ENCODE measurements at regions not wholly inside any gene's neighbourhood (a gene's known extent, or its start where the extent isn't known, plus 50 kb on each side); places are given as distances from the start of the nearest gene placed in this dataset.

DNA sequence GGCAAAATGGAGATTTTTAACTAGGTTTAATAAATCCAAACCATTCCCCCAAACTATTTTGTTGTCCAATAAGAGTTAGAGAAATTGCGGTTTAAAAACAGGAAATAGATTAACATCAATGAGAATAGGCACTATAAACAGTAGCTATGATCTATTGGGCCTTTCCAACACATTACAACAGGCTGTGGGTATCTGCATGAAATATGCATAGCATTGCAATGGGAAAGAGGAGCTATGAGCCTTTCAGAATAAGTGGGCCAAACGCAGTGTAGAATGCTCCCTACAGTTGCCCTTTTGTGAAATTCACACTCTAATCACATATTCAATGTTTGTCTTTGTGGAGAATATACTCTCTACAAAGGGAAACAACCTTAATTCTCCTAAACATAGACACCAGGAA is 305.5 kb upstream of the PRMT6 start:
- no peak for ATAC-seq (replicated peaks; ENCODE audit: extremely low read depth, poor library complexity, severe bottlenecking)
- Mint-ChIP-seq H3K4me1 (no peaks in the 10 kb centered on the region), H3K9me3 (peaks cover 26% of the 10 kb centered on the region), H3K36me3 (ENCODE audit: insufficient read depth) (no peaks in the 10 kb centered on the region), H3K4me3 (no peak overlapping the region), H3K27me3 (no peaks in the 10 kb centered on the region), H3K27ac (ENCODE audit: low read depth) (no peak overlapping the region)
- no peak for DNase-seq (ENCODE audit: low spot score in 2 of 2)

DNA sequence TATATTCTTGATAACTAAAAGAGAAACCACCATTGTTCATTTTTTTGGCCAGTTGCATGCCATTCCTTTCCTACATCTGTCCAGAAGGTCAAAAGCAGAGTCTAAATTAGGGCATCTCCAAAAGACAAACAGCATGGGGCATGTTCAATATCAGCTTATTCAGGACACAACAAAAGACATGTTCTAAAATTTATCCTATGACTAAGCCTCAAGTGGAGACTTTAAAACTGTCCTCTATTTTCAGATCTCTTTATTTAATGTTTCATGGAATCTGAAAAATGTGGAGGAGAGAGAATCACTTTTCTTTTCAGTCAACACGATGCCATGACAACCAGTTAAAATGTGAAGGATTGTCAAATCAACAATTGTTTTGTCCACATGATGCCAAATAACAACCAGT is 303.4 kb upstream of the PRMT6 start:
- Mint-ChIP-seq H3K36me3 (ENCODE audit: insufficient read depth) (no peaks in the 10 kb centered on the region), H3K27ac (ENCODE audit: low read depth) (no peak overlapping the region), H3K4me1 (no peaks in the 10 kb centered on the region), H3K9me3 (peaks cover 23% of the 10 kb centered on the region), H3K4me3 (no peak overlapping the region), H3K27me3 (no peaks in the 10 kb centered on the region)
- ATAC-seq (replicated peaks; ENCODE audit: extremely low read depth, poor library complexity, severe bottlenecking), result no peak
- no peak for DNase-seq (ENCODE audit: low spot score in 2 of 2)

DNA sequence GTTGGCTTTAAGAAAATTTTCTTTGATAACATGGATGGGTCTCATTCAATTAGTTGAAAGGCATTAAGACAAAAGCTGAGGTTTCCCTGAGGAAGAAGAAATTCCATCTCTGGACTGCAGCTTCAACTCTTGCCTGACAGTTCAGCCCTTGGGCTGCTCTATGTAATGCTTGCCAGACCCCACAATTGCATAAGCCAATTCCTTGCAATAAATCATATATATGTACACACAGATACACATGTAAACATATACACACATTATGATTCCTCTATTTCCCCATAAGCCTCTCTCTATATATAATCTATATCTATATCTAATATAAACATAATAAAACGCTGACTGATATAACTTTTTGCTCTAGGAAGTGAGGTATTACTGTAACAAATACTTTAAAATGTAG is 301.5 kb upstream of the PRMT6 start:
- DNase-seq (ENCODE audit: low spot score in 2 of 2) (no peak), ATAC-seq (replicated peaks; ENCODE audit: extremely low read depth, poor library complexity, severe bottlenecking) (no peak)
- no peaks in the 10 kb centered on the region for H3K27me3 Mint-ChIP-seq
- H3K4me3 Mint-ChIP-seq, result no peak overlapping the region
- H3K27ac Mint-ChIP-seq (ENCODE audit: low read depth), result no peak overlapping the region
- H3K4me1 Mint-ChIP-seq, result no peaks in the 10 kb centered on the region
- H3K9me3 Mint-ChIP-seq, result peaks cover 29% of the 10 kb centered on the region
- no peaks in the 10 kb centered on the region for H3K36me3 Mint-ChIP-seq (ENCODE audit: insufficient read depth)

DNA sequence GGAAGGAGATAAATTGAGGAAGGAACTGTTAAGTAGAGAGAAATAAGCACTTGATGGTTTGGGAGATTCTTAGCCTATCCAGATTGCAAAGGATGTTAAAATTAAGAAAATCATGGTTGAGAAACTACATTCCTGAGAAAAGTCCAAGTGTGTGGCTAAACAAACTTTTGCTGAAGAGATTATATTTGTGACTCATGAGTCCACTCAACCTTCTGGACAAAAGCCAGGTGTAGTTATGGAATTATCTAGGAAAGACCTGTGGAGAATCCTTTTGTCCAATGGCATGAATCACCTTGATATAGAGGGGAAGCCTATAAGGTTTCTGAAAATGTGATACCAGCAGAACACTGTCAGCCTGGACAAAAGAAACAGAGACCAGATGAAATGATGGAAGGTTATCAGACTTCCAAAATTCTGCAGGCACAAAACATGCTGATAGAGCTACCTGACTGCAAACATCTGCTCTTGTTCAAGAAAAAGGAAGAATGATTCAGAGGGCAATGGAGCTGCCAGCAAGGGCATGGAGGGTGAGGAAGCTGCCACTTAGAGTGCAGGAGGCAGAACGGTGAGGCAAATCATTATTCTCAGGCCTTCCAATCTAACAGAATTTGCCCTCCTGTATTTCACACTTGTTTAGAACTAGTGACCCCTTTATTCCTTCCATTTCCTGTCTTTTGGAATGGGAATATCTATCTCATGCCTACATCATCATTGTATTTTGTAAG is 300.6 kb upstream of the PRMT6 start:
- no peak for ATAC-seq (replicated peaks; ENCODE audit: extremely low read depth, poor library complexity, severe bottlenecking)
- H3K4me1 Mint-ChIP-seq, result no peaks in the 10 kb centered on the region
- H3K36me3 Mint-ChIP-seq (ENCODE audit: insufficient read depth), result no peaks in the 10 kb centered on the region
- H3K27me3 Mint-ChIP-seq, result no peaks in the 10 kb centered on the region
- DNase-seq (ENCODE audit: low spot score in 2 of 2), result no peak
- H3K27ac Mint-ChIP-seq (ENCODE audit: low read depth), result no peak overlapping the region
- H3K9me3 Mint-ChIP-seq, result peaks cover 21% of the 10 kb centered on the region
- H3K4me3 Mint-ChIP-seq, result no peak overlapping the region

DNA sequence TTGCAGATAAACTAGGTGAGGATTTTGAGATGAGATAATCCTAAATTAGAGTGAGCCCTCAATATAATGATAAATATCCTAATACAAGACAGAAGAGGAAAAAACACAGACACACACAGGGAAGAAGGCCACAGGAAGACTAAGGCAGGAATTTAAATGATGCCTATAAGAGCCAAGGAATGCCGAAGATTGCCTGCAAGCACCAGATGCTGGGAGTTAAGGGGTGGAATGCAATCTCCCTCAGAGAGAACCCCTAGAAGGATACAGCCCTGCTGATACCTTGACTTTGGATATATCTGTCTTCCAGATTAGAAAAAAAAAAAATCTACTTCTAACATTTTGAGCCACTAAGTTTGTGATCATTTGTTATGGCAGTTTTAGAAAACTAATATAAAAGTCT is 299.7 kb upstream of the PRMT6 start:
- no peaks in the 10 kb centered on the region for H3K36me3 Mint-ChIP-seq (ENCODE audit: insufficient read depth)
- DNase-seq (ENCODE audit: low spot score in 2 of 2) (no peak), ATAC-seq (replicated peaks; ENCODE audit: extremely low read depth, poor library complexity, severe bottlenecking) (no peak)
- no peaks in the 10 kb centered on the region for H3K27me3 Mint-ChIP-seq
- H3K9me3 Mint-ChIP-seq, result peaks cover 19% of the 10 kb centered on the region
- no peaks in the 10 kb centered on the region for H3K4me1 Mint-ChIP-seq
- no peak overlapping the region for H3K4me3 Mint-ChIP-seq
- H3K27ac Mint-ChIP-seq (ENCODE audit: low read depth), result no peak overlapping the region

DNA sequence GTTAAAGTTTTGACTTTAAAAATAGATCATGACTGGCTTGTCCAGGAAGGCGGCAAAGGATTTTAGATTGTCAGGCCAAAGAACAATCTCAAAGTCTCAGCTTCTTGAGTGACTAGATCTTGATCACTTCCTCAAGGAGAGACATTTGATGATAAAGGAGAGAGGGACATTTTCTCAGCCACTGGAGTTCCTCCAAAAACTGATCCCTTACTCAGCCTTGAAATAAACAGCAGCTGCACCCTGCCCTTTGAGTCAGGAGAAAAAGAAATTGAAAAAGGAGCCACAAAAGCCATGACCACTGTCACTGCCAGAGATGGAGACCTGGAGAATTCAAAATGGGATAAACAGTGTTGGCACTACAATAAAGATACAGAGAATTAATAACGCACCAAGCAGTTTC is 288.4 kb upstream of the PRMT6 start:
- Mint-ChIP-seq H3K9me3 (peaks cover 6% of the 10 kb centered on the region), H3K4me1 (no peaks in the 10 kb centered on the region), H3K27me3 (no peaks in the 10 kb centered on the region), H3K4me3 (no peak overlapping the region), H3K36me3 (ENCODE audit: insufficient read depth) (no peaks in the 10 kb centered on the region), H3K27ac (ENCODE audit: low read depth) (no peak overlapping the region)
- DNase-seq (ENCODE audit: low spot score in 2 of 2) (no peak), ATAC-seq (replicated peaks; ENCODE audit: extremely low read depth, poor library complexity, severe bottlenecking) (no peak)

DNA sequence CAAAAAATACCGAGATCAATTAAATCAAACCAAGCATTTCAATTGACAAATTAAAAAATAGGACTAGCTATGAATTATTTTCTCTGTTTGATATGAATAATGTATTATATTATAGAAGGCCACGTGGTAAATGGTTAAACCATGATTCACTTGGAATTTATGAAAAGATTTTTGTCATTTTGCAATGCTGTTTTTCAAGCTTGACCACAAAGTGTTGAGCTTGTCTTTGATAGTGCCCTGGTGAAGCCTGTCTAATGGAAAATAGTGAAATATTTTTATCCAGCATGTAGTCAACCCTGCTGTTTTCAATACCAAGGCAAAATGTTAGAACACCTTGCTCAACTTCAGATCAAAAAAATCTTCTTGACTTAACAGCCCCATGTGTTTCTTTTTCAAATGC is 288.0 kb upstream of the PRMT6 start:
- DNase-seq (ENCODE audit: low spot score in 2 of 2), result no peak
- H3K4me3 Mint-ChIP-seq, result no peak overlapping the region
- no peak for ATAC-seq (replicated peaks; ENCODE audit: extremely low read depth, poor library complexity, severe bottlenecking)
- H3K36me3 Mint-ChIP-seq (ENCODE audit: insufficient read depth), result no peaks in the 10 kb centered on the region
- H3K27me3 Mint-ChIP-seq, result no peaks in the 10 kb centered on the region
- no peaks in the 10 kb centered on the region for H3K4me1 Mint-ChIP-seq
- H3K9me3 Mint-ChIP-seq, result peaks cover 10% of the 10 kb centered on the region
- H3K27ac Mint-ChIP-seq (ENCODE audit: low read depth), result no peak overlapping the region

DNA sequence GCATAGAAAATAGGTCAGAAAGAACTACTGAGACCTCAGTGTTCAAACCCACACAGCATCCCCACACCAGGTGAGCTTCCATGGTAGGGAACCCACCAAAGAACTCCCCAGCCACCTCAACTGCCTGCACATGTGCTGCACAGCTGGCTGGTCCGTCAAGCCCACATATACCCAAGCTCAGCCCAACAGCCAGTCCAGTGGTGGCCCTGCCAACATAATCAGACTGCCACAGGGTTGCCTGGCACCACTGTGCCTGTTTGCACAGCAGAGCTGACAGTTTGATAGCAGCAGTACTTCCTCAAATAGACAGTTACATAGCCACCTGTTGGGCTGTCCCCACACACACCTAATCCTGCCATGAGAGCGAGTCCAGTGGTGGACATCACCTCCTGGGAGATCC is 283.3 kb upstream of the PRMT6 start:
- ATAC-seq (replicated peaks; ENCODE audit: extremely low read depth, poor library complexity, severe bottlenecking) (no peak), DNase-seq (ENCODE audit: low spot score in 2 of 2) (no peak)
- H3K4me1 Mint-ChIP-seq, result no peaks in the 10 kb centered on the region
- no peak overlapping the region for H3K27ac Mint-ChIP-seq (ENCODE audit: low read depth)
- H3K36me3 Mint-ChIP-seq (ENCODE audit: insufficient read depth), result no peaks in the 10 kb centered on the region
- H3K4me3 Mint-ChIP-seq, result no peak overlapping the region
- peaks cover 23% of the 10 kb centered on the region for H3K9me3 Mint-ChIP-seq
- H3K27me3 Mint-ChIP-seq, result no peaks in the 10 kb centered on the region

DNA sequence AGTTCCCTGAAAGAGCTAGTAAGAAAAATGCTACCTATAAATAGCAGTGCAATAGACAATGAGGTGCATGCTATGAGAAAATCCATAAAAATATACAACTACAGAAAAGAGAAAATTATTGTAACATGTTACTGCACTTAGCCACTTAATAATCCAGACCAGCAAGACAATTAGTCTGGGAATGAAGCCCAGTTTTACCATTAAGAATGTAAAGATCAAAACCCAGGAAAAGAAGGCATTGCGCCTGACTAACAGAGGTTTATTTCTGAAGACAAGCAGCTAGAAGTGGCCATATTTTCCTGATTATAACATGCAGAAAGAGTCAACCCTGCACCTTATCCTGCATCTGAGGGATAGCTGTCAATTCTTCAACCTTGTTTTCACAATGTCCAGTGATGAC is 276.4 kb upstream of the PRMT6 start:
- Mint-ChIP-seq H3K27ac (ENCODE audit: low read depth) (no peak overlapping the region), H3K4me3 (no peak overlapping the region), H3K36me3 (ENCODE audit: insufficient read depth) (no peaks in the 10 kb centered on the region), H3K9me3 (peaks cover 27% of the 10 kb centered on the region), H3K4me1 (no peaks in the 10 kb centered on the region), H3K27me3 (no peaks in the 10 kb centered on the region)
- DNase-seq (ENCODE audit: low spot score in 2 of 2) (no peak), ATAC-seq (replicated peaks; ENCODE audit: extremely low read depth, poor library complexity, severe bottlenecking) (no peak)

DNA sequence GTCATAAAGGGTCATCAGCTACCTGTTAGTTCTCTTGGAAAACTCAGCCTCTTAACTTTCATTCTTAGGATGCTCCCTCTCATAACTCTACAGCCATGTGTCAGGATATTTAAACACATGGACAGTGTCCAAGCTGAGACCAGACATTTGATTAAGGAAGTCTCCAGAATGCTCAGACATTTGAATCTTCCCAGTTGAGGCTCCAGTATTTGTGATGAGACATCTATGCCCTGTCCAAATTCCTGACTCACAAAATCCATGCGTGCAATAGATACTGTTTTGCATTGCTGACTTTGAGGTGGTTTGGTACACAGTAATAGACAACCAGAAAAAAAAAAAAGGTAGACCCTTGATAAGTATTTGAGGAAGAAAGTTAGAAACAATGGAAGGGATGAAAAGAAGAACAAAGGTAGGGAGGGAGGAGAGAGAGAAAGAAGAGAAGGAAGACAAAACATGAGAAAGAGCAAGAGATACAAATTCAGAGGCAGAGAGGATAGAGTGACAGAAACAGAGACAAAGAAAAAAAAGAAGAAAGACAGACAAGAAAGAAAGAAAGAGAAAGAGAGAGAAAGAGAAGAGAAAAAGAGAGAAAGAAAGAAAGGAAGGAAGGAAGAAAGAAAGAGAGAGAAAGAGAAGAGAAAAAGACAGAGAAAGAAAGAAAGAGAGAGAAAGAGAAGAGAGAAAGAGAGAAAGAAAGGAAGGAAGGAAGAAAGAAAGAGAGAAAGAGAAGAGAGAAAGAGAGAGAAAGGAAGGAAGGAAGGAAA is 275.5 kb upstream of the PRMT6 start:
- DNase-seq (ENCODE audit: low spot score in 2 of 2), result no peak
- no peaks in the 10 kb centered on the region for H3K36me3 Mint-ChIP-seq (ENCODE audit: insufficient read depth)
- no peak overlapping the region for H3K4me3 Mint-ChIP-seq
- no peak overlapping the region for H3K27ac Mint-ChIP-seq (ENCODE audit: low read depth)
- H3K27me3 Mint-ChIP-seq, result no peaks in the 10 kb centered on the region
- H3K9me3 Mint-ChIP-seq, result peaks cover 27% of the 10 kb centered on the region
- H3K4me1 Mint-ChIP-seq, result no peaks in the 10 kb centered on the region
- ATAC-seq (replicated peaks; ENCODE audit: extremely low read depth, poor library complexity, severe bottlenecking), result no peak

DNA sequence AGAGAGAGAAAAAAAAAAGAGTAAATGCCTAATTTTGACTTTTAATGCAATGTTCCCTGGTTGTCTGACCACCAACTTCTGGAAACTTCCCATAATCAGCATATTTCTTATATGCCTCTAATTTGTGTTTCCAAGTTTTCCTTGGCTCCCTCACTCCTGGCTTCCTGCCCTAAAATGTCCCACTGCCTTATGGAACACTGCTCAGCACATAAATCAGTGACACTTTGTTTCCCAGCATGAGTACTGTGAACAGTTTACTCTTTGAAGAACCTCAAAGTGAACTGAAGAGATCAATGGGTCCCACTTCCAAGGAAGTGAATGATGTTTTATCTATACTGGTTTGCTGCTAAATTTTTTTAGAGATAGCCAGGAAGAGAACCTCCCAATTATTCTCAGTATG is 271.3 kb upstream of the PRMT6 start:
- H3K36me3 Mint-ChIP-seq (ENCODE audit: insufficient read depth), result no peaks in the 10 kb centered on the region
- H3K27me3 Mint-ChIP-seq, result no peaks in the 10 kb centered on the region
- H3K27ac Mint-ChIP-seq (ENCODE audit: low read depth), result no peak overlapping the region
- no peaks in the 10 kb centered on the region for H3K4me1 Mint-ChIP-seq
- DNase-seq (ENCODE audit: low spot score in 2 of 2) (no peak), ATAC-seq (replicated peaks; ENCODE audit: extremely low read depth, poor library complexity, severe bottlenecking) (no peak)
- no peak overlapping the region for H3K4me3 Mint-ChIP-seq
- peaks cover 27% of the 10 kb centered on the region for H3K9me3 Mint-ChIP-seq

DNA sequence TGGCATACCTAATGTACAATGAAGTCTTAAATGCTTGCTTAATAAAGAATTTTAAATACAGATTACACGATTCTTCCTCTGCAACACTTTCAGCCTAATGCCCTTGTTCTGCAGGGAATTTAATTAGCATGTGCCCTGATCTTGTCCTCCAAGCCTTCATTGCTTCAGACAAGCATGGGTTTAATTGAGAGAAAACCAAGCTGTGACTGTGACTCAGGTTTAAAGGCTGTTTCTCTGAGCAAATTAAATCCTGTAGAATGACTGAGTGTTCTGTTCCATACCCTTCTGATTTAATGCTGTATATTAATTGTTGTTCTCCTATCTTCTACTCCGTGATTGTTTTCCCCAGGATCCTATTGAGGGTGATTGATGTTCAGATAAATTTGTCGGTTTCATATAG is 269.0 kb upstream of the PRMT6 start:
- no peak for ATAC-seq (replicated peaks; ENCODE audit: extremely low read depth, poor library complexity, severe bottlenecking)
- no peak overlapping the region for H3K27ac Mint-ChIP-seq (ENCODE audit: low read depth)
- H3K9me3 Mint-ChIP-seq, result peaks cover 13% of the 10 kb centered on the region
- no peaks in the 10 kb centered on the region for H3K36me3 Mint-ChIP-seq (ENCODE audit: insufficient read depth)
- H3K27me3 Mint-ChIP-seq, result no peaks in the 10 kb centered on the region
- H3K4me1 Mint-ChIP-seq, result no peaks in the 10 kb centered on the region
- no peak for DNase-seq (ENCODE audit: low spot score in 2 of 2)
- no peak overlapping the region for H3K4me3 Mint-ChIP-seq

DNA sequence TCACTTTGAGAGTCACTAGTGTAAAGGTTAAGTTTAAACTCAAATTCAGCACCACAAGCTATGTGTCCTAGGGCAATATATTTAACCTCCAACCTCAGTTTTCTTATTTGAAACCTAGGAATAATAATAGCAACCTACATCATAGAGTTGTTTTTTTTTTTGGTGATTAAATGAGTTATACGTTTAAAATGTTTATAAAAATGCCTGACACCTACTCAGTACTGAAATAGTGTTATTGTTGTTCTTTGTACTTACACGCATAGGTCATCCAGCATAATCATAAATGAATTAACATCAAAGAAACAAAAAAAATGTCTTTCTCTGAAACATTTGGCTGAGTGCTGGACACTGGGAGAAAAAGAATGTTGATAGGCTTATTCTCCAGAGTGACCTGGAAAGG is 266.8 kb upstream of the PRMT6 start:
- Mint-ChIP-seq H3K27ac (ENCODE audit: low read depth) (no peak overlapping the region), H3K36me3 (ENCODE audit: insufficient read depth) (no peaks in the 10 kb centered on the region), H3K9me3 (peaks cover 6% of the 10 kb centered on the region), H3K4me1 (no peaks in the 10 kb centered on the region), H3K27me3 (no peaks in the 10 kb centered on the region), H3K4me3 (no peak overlapping the region)
- DNase-seq (ENCODE audit: low spot score in 2 of 2) (no peak), ATAC-seq (replicated peaks; ENCODE audit: extremely low read depth, poor library complexity, severe bottlenecking) (no peak)

Measured in central memory CD8-positive, alpha-beta T cell (primary cell).